ENCODE measurements at regions not wholly inside any gene's neighbourhood (a gene's known extent, or its start where the extent isn't known, plus 50 kb on each side); places are given as distances from the start of the nearest gene placed in this dataset.

DNA sequence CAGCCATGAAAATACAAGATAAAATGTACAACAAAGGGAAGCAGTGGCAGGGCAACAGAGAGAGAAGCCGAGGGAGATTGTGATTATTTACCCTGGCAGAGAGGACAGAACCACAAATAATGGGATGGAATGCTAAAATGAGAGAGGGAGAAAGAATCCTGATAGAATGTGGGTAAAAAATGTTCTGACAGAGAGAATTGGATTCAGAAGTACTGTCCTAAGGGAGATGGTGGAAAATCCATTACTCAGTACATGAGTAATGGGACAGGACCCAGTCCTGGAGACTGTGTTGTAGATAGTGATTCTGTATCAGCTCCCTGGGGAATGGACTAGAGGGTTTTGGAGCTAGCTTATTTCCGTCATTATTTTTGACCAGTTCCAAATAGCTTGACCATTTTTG is 831.5 kb downstream of the MAT2B start:
- TF ChIP-seq, protein P1, sequence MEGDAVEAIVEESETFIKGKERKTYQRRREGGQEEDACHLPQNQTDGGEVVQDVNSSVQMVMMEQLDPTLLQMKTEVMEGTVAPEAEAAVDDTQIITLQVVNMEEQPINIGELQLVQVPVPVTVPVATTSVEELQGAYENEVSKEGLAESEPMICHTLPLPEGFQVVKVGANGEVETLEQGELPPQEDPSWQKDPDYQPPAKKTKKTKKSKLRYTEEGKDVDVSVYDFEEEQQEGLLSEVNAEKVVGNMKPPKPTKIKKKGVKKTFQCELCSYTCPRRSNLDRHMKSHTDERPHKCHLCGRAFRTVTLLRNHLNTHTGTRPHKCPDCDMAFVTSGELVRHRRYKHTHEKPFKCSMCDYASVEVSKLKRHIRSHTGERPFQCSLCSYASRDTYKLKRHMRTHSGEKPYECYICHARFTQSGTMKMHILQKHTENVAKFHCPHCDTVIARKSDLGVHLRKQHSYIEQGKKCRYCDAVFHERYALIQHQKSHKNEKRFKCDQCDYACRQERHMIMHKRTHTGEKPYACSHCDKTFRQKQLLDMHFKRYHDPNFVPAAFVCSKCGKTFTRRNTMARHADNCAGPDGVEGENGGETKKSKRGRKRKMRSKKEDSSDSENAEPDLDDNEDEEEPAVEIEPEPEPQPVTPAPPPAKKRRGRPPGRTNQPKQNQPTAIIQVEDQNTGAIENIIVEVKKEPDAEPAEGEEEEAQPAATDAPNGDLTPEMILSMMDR (IDR thresholded peaks at IDR 0.05), result no peak
- no peak for TF ChIP-seq POLR2A (IDR thresholded peaks at IDR 0.05)

All from thyroid gland (tissue), 4 donors.